ENCODE measurements at regions not wholly inside any gene's neighbourhood (a gene's known extent, or its start where the extent isn't known, plus 50 kb on each side); places are given as distances from the start of the nearest gene placed in this dataset.

- TF ChIP-seq, protein P1, sequence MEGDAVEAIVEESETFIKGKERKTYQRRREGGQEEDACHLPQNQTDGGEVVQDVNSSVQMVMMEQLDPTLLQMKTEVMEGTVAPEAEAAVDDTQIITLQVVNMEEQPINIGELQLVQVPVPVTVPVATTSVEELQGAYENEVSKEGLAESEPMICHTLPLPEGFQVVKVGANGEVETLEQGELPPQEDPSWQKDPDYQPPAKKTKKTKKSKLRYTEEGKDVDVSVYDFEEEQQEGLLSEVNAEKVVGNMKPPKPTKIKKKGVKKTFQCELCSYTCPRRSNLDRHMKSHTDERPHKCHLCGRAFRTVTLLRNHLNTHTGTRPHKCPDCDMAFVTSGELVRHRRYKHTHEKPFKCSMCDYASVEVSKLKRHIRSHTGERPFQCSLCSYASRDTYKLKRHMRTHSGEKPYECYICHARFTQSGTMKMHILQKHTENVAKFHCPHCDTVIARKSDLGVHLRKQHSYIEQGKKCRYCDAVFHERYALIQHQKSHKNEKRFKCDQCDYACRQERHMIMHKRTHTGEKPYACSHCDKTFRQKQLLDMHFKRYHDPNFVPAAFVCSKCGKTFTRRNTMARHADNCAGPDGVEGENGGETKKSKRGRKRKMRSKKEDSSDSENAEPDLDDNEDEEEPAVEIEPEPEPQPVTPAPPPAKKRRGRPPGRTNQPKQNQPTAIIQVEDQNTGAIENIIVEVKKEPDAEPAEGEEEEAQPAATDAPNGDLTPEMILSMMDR (IDR thresholded peaks at IDR 0.05) = no peak
- TF ChIP-seq POLR2A (IDR thresholded peaks at IDR 0.05) = no peak
These were observed 496.5 kb downstream of the PCDH19 start for GRCh38 chrX:99913611-99914010.

Measured in adrenal gland (tissue), 5 donors.